ENCODE measurements at regions not wholly inside any gene's neighbourhood (a gene's known extent, or its start where the extent isn't known, plus 50 kb on each side); places are given as distances from the start of the nearest gene placed in this dataset.

GRCh38 chr3:157810924-157811718 is 295.1 kb downstream of the SHOX2 start:
- no peak overlapping the region for H3K27ac ChIP-seq (ENCODE audit: extremely low read depth, low read depth, low read length)
- TF ChIP-seq ZNF584 (CRISPR knock-in tag; IDR thresholded peaks at IDR 0.05; ENCODE audit: low read depth) (no peak), PBX2 (CRISPR knock-in tag; IDR thresholded peaks at IDR 0.05; ENCODE audit: low read depth) (no peak), PBX2 (tag; conservative IDR thresholded peaks at IDR 0.05; ENCODE audit: low read depth) (peak; percentile 52; the same call in 1 of the 2 replicates), NFIC (IDR thresholded peaks at IDR 0.05) (peak; percentile 26; the same call in 1 of the 2 replicates)
- in situ Hi-C loops (cut with MboI) (no loop called here), intact Hi-C loops (cut with micrococcal nuclease) (no loop called here)
- 0% methylated on average over 3 of the region's 3 CpGs for WGBS (ENCODE audit: insufficient coverage, low coverage, missing lambda C conversion rate)
- H3K4me1 ChIP-seq (replicated peaks in 1 of 2; ENCODE audit: control insufficient read depth in 2 of 2, insufficient read depth in 2 of 2, low read length in 2 of 2), result no peaks in the 10 kb centered on the region
- no peak overlapping the region for H3K4me2 ChIP-seq (ENCODE audit: insufficient read depth, low read length)
- H2AFZ ChIP-seq (ENCODE audit: low read depth, low read length), result no peak overlapping the region
- FAIRE-seq, result no peak
- H3K27me3 ChIP-seq (ENCODE audit: control insufficient read depth in 2 of 2, insufficient read depth in 2 of 2, low read length in 2 of 2), result no peaks in the 10 kb centered on the region; a peak in 1 of 5 replicates
- H3K9me1 ChIP-seq (ENCODE audit: control insufficient read depth, insufficient read depth, low read length), result no peaks in the 10 kb centered on the region
- no peak overlapping the region for H3K9ac ChIP-seq (ENCODE audit: insufficient read depth in 1 of 2, low read depth in 2 of 2, low read length in 2 of 2)
- no peak overlapping the region for H3K4me3 ChIP-seq
- no TSS peak for BruUV-seq (replicated peaks)
- H3K9me3 ChIP-seq (replicated peaks; ENCODE audit: control insufficient read depth, insufficient read depth, low read depth, low read length), result no peaks in the 10 kb centered on the region
- H4K20me1 ChIP-seq (replicated peaks; ENCODE audit: control insufficient read depth, insufficient read depth, low read length), result no peaks in the 10 kb centered on the region
- no peak for DNase-seq (ENCODE audit: extremely low read depth in 1 of 4, low spot score in 3 of 4)
- H3K36me3 ChIP-seq (ENCODE audit: control insufficient read depth, insufficient read depth, low read length), result no peaks in the 10 kb centered on the region
- POLR2A ChIA-PET, result no interaction called here
- CTCF ChIA-PET (ENCODE audit: low intra/inter-chr PET ratio), result no interaction called here
- no peaks in the 10 kb centered on the region for H3K79me2 ChIP-seq (ENCODE audit: control insufficient read depth, insufficient read depth, low read length)
- no peak for ATAC-seq
